ENCODE measurements at regions not wholly inside any gene's neighbourhood (a gene's known extent, or its start where the extent isn't known, plus 50 kb on each side); places are given as distances from the start of the nearest gene placed in this dataset.

DNA sequence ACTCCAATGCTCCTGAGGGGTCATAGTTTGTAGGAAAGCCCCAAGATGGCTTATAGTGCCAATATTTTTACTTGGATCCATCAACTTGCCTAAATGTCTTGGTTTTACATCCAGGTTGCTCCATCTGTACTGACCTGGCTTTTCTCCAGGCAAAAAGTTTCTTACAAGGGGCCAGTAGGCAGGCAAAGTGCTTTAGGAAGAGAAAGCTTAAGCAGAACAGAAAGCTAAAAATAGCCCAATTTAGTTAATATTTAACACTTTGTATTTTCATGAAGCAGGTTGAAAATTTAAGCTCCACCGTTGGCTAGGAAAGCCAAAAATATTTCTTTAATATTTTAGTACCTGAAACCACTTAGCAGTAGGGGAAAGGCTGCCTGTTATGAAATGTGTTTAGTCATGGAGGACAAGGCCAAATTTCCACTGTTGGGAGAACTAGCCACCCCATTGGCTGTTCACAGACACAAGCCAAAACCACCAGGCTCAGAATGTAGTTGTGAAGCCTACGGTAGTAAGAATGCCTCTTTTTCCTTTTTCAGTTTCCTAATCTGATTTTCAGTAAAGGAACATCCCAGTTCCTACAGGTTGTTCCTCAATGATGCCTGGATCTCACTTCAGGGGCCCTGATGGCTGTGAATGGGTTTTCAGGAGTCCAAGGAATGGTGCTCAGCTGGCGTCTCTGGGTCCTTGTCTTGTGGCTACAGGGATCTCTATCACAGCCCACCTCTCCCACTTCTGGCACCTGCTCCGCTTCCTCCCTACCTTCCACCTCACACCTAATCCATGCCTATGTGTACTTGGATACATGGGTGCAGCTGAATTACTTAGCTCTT is 324.8 kb downstream of the PMP22 start:
- TF ChIP-seq EP300 (IDR thresholded peaks at IDR 0.05): no peak
- TF ChIP-seq, protein P1, sequence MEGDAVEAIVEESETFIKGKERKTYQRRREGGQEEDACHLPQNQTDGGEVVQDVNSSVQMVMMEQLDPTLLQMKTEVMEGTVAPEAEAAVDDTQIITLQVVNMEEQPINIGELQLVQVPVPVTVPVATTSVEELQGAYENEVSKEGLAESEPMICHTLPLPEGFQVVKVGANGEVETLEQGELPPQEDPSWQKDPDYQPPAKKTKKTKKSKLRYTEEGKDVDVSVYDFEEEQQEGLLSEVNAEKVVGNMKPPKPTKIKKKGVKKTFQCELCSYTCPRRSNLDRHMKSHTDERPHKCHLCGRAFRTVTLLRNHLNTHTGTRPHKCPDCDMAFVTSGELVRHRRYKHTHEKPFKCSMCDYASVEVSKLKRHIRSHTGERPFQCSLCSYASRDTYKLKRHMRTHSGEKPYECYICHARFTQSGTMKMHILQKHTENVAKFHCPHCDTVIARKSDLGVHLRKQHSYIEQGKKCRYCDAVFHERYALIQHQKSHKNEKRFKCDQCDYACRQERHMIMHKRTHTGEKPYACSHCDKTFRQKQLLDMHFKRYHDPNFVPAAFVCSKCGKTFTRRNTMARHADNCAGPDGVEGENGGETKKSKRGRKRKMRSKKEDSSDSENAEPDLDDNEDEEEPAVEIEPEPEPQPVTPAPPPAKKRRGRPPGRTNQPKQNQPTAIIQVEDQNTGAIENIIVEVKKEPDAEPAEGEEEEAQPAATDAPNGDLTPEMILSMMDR (IDR thresholded peaks at IDR 0.05): no peak
- TF ChIP-seq POLR2A (IDR thresholded peaks at IDR 0.05; ENCODE audit: low read depth): no peak

All from esophagus muscularis mucosa (tissue), 4 donors.